ENCODE measurements at regions not wholly inside any gene's neighbourhood (a gene's known extent, or its start where the extent isn't known, plus 50 kb on each side); places are given as distances from the start of the nearest gene placed in this dataset.
"Not testable (repeated sequence)": the region's sequence is repeated elsewhere in the genome, so short reads cannot be mapped to it uniquely, and the experiment has no call there.

DNA sequence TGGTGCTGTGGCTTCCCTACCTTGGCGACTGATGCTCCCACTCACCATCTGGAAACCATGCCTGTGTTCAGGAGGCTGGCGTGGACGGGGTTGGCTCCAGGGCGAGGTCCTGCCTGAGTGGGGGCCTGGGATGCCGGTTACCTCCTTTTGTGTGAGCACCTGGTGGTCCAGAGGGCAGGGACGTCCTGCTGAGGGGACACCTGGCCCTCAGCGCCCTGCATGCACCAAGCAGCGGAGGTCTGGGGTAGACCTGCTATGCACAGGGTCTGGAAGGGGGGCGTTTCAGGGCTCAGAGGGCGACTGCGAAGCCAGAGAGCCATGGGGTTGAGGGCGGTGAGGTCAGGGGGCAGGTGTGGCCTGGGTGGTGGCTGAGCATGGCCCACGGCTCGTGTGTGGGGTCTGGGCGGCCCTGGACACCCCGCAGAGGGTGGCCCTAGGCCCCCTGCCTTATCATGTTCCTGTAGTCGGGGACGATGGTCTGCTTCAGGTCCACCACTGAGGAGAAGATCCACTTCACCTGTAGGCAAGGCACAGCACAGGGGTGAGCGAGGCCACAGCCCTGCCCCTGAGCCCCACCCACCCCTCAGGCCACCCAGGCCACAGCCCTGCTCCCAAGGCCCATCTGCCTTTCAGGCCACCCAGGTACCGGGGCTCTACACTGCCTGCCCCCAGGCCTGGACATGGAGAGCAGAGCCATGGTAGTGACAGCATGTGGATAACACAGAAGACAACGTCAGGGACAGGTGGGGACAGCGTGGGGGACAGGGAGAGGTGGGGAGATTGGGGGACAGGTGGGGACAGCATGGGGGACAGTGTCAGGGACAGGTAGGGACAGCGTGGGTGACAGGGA, 95.3 kb downstream of the TMEM121 start:
- not testable (repeated sequence) for DNase-seq (ENCODE audit: low read depth in 2 of 2)

DNA sequence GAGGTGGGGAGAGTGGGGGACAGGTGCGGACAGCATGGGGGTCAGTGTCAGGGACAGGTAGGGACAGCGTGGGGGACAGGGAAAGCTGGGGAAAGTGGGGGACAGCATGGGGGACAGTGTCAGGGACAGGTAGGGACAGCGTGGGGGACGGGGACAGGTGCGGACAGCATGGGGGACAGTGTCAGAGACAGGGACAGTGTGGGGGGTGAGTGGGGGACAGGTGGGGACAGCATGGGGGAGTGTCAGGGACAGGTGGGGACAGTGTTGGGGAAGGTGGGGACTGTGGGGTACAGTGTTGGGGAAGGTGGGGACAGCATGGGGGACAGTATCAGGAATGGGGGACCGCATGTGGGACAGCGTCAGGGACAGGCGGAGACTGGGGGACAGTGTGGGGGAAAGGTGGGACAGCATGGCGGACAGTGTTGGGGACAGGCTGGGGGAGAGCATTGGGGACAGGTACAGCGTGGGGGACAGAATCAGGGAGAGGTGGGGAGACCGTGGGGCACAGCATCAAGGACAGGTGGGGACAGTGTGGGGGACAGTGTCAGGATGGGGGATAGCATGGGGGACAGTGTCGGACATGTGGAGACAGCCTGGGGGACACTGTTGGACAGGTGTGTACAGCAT, 96.1 kb downstream of the TMEM121 start:
- no peak for DNase-seq (ENCODE audit: low read depth in 2 of 2)

DNA sequence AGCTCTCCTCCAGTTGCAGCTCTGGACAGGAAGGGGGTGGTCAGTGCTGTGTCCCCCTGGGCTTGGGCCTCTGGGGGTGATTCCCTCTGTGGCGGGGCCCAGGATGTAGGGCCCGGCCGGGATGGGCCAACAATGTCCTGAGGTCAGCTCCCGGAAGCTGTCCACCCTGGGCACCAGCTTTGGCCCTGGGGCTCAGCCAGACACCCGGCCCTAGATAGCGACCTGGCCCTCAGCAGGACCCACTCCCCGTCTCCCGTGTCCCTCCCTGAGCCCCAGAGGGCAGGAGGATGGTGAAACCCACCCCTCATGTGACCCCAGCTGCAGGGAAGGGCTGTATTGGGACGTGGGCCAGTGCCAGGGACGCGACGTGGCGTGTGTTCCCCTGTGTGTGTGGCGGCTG, 96.8 kb downstream of the TMEM121 start:
- not testable (repeated sequence) for DNase-seq (ENCODE audit: low read depth in 2 of 2)

DNA sequence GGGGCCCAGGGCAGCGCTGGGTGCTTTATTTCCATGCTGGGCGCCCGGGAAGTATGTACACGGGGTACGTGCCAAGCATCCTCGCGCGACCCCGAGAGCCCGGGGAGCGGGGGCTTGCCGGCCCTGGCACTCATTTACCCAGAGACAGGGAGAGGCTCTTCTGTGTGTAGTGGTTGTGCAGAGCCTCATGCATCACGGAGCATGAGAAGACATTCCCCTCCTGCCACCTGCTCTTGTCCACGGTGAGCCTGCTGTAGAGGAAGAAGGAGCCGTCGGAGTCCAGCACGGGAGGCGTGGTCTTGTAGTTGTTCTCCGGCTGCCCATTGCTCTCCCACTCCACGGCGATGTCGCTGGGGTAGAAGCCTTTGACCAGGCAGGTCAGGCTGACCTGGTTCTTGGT, 98.0 kb downstream of the TMEM121 start:
- not testable (repeated sequence) for DNase-seq (ENCODE audit: low read depth in 2 of 2)

DNA sequence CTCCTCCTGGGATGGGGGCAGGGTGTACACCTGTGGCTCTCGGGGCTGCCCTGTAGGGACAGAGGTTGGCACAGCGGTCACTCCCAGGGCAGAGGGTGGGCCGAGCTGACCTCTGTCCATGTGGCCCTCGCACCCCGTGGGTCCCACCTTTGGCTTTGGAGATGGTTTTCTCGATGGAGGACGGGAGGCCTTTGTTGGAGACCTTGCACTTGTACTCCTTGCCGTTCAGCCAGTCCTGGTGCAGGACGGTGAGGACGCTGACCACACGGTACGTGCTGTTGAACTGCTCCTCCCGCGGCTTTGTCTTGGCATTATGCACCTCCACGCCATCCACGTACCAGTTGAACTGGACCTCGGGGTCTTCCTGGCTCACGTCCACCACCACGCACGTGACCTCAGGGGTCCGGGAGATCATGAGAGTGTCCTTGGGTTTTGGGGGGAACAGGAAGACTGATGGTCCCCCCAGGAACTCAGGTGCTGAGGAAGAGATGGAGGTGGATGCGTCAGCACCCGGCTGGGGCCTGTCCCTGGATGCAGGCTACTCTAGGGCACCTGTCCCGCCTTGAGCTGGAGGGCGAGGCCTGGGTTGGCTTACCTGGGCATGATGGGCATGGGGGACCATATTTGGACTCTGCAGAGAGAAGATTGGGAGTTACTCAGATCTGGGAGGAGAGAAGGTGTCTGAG, 98.5 kb downstream of the TMEM121 start:
- DNase-seq (ENCODE audit: low read depth in 2 of 2): not testable (repeated sequence)

GRCh38 chr14:105625448-105625847, 99.1 kb downstream of the TMEM121 start:
- not testable (repeated sequence) for DNase-seq (ENCODE audit: low read depth in 2 of 2)

DNA sequence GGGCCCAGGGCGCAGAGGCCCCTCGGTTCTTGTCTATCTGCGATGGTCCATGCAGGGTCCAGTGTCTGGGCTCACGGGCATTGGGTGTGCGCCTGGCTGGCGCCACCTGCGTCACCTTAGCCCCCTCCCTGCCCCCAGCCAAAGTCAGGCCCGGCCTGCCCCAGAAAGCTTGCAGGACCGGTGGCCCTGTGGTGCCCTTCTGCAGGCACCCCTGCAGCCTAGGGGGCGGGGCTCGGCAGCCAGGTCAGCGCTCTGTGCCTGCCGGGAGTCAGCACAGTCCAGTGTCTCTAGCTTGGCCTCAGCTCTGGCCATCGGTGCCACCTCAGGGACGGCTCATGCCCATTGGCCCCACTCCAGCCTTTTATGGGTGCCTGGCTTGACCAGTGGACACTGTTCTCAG, 99.7 kb downstream of the TMEM121 start:
- not testable (repeated sequence) for DNase-seq (ENCODE audit: low read depth in 2 of 2)

DNA sequence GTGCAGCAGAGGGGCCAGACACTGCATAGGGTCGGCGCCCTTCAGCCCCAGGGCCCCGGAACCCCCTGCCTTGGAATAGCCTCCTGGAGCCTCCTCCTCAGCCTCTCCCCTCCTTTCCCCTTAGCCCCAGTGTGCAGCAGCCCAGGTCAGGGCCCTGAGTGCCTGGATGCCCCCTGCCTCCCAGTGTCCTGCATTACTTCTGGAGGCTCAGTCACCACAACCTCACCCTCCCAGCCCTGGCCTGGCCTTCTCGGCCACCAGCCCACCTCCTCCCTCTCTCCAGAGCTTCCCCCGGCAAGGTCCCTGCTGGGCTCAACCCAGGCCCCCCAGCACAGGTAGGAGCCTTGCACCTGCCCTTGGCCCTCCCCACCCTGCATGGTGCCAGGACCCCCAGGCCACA, 100.3 kb downstream of the TMEM121 start:
- DNase-seq (ENCODE audit: low read depth in 2 of 2): not testable (repeated sequence)

DNA sequence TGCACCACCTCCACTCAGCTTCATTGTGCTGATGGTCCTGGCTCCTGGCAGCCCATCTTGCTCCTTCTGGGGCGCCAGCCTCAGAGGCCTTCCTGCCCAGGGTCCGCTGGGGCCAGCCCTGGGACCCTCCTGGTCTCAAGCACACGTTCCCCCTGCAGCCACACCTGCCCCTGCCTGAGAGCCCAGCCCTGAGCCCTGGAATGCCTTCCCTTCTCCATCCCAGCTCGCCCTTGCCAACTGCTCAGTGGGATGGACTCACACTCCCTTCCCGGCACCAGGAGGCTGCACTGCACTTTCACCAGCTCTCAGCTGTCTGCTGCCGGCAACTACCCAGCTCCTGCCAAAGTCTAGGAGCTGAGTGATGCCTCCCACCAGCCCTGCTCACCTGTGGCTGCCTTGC, 100.9 kb downstream of the TMEM121 start:
- DNase-seq (ENCODE audit: low read depth in 2 of 2): not testable (repeated sequence)

GRCh38 chr14:105627701-105628100, 101.3 kb downstream of the TMEM121 start:
- no peak for DNase-seq (ENCODE audit: low read depth in 2 of 2)

- not testable (repeated sequence) for DNase-seq (ENCODE audit: low read depth in 2 of 2)
Measured at GRCh38 chr14:105628126-105628525, 101.7 kb downstream of the TMEM121 start.

DNA sequence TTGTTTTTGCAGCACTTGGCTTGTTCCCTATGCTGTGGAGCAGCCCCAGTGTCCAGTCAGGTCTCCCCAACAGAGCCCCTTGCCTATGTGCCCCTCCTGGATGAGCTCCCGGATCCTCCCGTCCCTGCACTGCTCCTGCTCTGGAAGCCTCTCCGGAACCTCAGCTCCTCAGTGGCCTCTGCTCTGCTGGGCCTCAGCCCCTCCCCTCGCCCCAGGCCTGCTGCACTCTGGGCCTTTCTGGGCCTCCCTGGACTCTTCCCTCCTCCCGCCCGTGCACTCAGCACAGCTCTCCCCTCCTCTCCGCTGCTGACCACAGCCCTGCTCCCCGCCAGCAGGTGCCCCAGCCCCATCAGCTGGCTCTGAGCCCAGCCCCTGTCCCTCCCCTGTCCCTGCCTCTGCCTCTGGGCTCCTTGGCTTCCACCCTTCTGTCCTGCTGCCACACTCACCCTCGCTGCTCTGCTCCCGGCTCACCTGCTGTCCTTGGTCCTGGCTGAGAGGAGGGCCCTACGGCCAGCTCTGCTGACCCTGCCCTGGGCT, 102.2 kb downstream of the TMEM121 start:
- not testable (repeated sequence) for DNase-seq (ENCODE audit: low read depth in 2 of 2)

DNA sequence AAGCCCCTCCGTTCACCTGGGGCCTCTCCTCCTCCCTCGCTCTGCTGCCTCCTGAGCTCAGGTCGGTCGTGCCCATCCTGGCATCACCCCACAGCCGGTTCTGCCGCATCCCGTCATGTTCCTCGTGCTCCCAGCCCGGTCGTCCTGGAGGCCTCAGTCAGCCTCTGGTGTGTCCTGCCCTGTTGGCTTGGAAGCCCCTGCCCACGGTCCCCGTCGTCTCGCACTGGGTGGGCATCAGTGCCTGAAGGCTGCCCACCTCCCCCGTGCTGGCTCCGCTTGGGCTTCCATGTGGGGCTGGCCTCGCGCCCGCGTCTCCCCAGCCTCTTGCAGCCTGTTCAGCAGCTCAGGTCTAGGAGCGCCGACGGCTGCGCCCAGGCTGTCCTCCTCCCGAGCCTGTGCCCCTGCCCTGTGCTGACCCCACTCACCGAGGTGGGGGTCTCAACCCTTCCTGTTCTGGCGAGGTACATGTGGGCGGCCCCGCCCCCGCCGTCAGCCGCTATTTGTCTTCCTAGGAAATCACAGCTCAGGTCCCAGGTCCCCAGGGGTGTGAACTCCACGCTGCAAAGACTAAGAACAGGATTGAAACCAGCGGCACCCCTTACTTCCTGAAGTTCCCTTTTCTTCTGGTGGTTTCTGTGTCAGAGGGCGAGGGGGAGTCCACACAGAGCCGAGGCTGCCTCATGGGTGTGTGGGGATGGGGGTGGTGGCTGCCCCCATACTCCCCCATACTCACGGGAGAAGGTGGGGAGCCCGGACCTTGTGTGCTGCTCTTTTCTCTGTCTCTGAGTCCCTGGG, 102.9 kb downstream of the TMEM121 start:
- DNase-seq (ENCODE audit: low read depth in 2 of 2): not testable (repeated sequence)

DNA sequence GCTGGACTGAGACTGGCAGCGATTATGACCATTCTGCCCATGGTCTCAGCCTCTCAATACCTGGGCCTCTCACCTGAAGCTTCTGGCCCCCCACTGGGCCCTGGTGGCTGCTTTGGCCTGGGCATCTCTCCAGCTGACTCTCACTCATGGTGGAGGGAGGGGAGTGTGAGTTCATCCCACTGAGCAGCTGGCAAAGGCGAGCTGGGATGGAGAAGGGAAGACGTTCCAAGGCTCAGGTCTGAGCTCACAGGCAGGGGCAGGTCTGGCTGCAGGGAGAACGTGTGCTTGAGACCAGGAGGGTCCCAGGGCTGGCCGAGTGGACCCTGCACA, 103.5 kb downstream of the TMEM121 start:
- no peak for DNase-seq (ENCODE audit: low read depth in 2 of 2)

GRCh38 chr14:105630293-105630934, 104.0 kb downstream of the TMEM121 start:
- DNase-seq (ENCODE audit: low read depth in 2 of 2): not testable (repeated sequence)

DNA sequence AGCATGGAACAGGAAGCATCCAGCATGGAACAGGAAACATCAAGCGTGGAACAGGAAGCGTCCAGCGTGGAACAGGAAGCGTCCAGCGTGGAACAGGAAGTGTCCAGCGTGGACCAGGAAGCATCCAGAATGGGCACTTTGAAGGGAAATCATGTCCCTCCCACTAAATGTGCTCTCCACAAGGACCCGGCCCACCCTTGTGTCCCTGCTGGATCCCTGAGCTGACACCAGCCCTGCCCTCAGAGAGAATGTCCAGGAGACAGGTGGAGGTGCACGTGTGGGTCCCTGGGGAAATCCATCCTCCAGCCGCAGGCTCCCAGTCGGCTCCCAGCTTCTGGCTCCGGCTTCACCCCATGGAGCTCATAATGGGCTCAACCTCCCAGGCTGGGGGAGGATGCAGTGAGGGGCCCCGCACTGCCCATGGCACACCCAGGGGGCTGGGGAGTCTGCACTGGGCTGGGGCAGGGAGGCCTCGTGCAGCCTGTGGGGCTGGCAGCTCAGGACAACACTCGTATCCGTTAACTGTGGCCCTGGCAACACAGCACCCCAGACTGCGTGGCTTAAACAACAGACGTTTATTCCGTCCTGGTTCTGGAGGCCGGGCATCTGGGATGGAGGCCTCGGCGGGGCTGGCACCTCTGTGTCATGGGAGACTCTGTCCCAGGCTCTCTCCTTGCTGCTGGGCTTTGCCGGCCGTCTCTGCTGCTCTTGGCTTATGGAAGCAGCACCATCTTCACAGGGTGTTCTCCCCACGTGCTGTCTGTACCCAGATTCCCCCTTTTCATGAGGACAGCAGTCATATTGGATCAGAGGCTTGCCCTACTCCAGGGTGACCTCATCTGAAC, 104.8 kb downstream of the TMEM121 start:
- DNase-seq (ENCODE audit: low read depth in 2 of 2): not testable (repeated sequence)

DNA sequence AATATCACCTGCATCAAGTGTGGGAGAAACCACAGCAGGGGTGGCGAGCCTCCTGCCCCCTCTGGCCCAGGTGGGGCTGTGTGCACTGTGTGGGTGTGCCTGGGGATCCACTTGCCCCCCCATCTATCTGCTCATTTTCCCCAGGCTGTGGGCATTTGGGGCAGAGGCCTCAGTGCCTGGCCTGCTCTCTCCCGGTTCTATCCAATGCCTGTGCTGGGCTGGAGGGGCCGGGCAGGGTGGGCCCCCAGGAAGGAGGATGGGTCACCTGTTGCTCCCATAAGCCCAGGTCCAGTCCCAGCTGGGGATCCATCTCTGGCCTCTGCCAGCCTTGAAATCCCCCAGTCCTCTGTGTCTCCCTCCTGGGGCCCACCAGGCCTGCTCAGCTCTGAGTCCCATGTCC, 105.6 kb downstream of the TMEM121 start:
- no peak for DNase-seq (ENCODE audit: low read depth in 2 of 2)

DNA sequence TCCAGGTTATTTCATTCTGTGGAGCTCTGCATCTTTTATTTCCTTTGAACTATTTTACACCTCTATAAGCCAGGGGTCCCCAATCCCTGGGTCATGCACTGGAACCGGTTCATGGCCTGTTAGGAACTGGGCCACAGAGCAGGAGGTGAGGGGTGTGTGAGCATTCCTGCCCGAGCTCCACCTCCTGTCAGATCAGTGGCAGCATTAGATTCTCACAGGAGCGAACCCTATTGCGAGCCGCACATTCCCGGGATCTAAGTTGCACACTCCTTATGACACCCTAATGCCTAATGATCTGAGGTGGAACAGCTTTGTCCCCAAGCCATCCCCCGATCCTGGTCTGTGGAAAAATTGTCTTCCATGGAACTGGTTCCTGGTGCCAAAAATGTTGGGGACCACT, 107.2 kb downstream of the TMEM121 start:
- DNase-seq (ENCODE audit: low read depth in 2 of 2): not testable (repeated sequence)

DNA sequence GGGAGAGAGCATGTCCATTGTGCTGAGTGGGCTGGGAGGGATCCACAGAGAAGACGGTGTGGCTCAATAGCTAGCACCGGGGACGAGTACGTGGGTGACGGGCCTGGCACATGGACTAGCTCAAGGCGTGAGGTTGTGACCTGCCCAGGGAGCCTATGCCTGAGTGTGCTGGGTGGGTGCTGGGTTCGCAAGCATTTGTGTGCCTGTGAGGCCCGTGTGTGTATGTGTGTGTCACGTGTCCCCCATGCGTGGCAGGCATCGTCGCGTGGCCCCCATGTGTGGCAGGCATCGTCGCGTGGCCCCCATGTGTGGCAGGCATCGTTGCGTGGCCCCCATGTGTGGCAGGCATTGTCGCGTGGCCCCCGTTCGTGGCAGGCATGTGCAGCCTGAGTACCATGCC, 109.2 kb downstream of the TMEM121 start:
- no peak for DNase-seq (ENCODE audit: low read depth in 2 of 2)

GRCh38 chr14:105636021-105636420, 109.6 kb downstream of the TMEM121 start:
- not testable (repeated sequence) for DNase-seq (ENCODE audit: low read depth in 2 of 2)
